ENCODE measurements at regions not wholly inside any gene's neighbourhood (a gene's known extent, or its start where the extent isn't known, plus 50 kb on each side); places are given as distances from the start of the nearest gene placed in this dataset.

GRCh38 chr20:57090590-57091560 lies 175.6 kb downstream of the BMP7 start:
- TF ChIP-seq POLR2AphosphoS5 (IDR thresholded peaks at IDR 0.05; ENCODE audit: low read depth, low read length) = no peak
- no peak for TF ChIP-seq POLR2A (IDR thresholded peaks at IDR 0.05; ENCODE audit: low read depth, low read length)
